Liver (tissue), 3 donors: ENCODE measurements at regions not wholly inside any gene's neighbourhood (a gene's known extent, or its start where the extent isn't known, plus 50 kb on each side); places are given as distances from the start of the nearest gene placed in this dataset.

ENCODE experiments used
- EGR1 ChIP-seq, 2 donors: IDR thresholded peaks; 2 replicates each; pipeline ENCODE4 v1.6.1; 2016 to 2018; ENCODE audit warnings: antibody characterized with exemption in 2 of 2, low read depth in 2 of 2
- FOXA1 ChIP-seq: IDR thresholded peaks from 2 replicates; pipeline ENCODE4 v1.6.1; 2016; ENCODE audit warnings: antibody characterized with exemption
- GABPA ChIP-seq, 2 donors: IDR thresholded peaks in 1 of 2; conservative IDR thresholded peaks in 1 of 2; 2 replicates each; pipeline ENCODE4 v1.6.1; 2016; ENCODE audit warnings: antibody characterized with exemption in 2 of 2, mild to moderate bottlenecking in 1 of 2, moderate library complexity in 1 of 2
- HNF4G ChIP-seq: IDR thresholded peaks from 2 replicates; pipeline ENCODE4 v1.6.1; 2016; ENCODE audit warnings: antibody characterized with exemption
- JUND ChIP-seq, 2 donors: IDR thresholded peaks; 2 replicates each; pipeline ENCODE4 v1.6.1; 2016; ENCODE audit warnings: antibody characterized with exemption in 2 of 2
- RAD21 ChIP-seq, 2 donors: IDR thresholded peaks; 2 replicates each; pipeline ENCODE4 v1.6.1; 2016; ENCODE audit warnings: antibody characterized with exemption in 2 of 2, mild to moderate bottlenecking in 2 of 2
- RXRA ChIP-seq, 2 donors: IDR thresholded peaks; 2 replicates each; pipeline ENCODE4 v1.6.1; 2017 to 2018; ENCODE audit warnings: antibody characterized with exemption in 2 of 2, mild to moderate bottlenecking in 1 of 2
- SP1 ChIP-seq: IDR thresholded peaks from 2 replicates; pipeline ENCODE4 v1.6.1; 2018; ENCODE audit warnings: antibody characterized with exemption, mild to moderate bottlenecking
- TAF1 ChIP-seq: conservative IDR thresholded peaks from 2 replicates; pipeline ENCODE4 v1.6.1; 2016; ENCODE audit warnings: antibody characterized with exemption, mild to moderate bottlenecking
- TF ChIP-seq, protein P1 (sequence below): fragments of 150-350 bp; IDR thresholded peaks from 2 replicates; pipeline ENCODE4 v1.5.1; 2017; ENCODE audit warnings: improper control_type of control experiment, low read depth, low read length; ENCODE audit not compliant: missing input control
- TF ChIP-seq, protein P2 (sequence below): IDR thresholded peaks from 2 replicates; pipeline ENCODE4 v1.6.1; 2016; ENCODE audit warnings: antibody characterized with exemption
- TF ChIP-seq, protein P3 (sequence below): IDR thresholded peaks from 2 replicates; pipeline ENCODE4 v1.6.1; 2016; ENCODE audit warnings: antibody characterized with exemption, mild to moderate bottlenecking
- TF ChIP-seq, protein P4 (sequence below): IDR thresholded peaks from 2 replicates; pipeline ENCODE4 v1.6.1; 2016; ENCODE audit warnings: antibody characterized with exemption
- donor health status: healthy.
- donor health status: healthy.

DNA sequence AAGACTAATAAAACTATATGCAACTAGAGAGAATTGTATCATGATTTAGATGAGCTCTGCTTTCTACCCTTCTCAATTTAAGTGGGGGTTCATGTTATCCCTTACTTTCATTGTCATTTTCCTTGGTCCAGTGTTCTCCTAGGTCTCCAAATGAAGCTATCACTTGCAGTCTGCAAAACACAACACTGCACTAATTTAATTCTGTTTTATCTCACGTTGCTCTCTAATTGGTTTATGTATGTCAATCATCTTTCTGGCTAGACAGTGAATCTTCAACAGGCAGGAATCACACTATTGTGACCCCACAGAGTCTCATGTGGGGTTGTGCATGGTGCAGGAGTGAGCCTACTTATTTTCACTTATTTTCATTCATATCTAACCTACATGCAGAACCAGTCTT is 348.3 kb upstream of the SYT4 start:
- TF ChIP-seq, protein P1, sequence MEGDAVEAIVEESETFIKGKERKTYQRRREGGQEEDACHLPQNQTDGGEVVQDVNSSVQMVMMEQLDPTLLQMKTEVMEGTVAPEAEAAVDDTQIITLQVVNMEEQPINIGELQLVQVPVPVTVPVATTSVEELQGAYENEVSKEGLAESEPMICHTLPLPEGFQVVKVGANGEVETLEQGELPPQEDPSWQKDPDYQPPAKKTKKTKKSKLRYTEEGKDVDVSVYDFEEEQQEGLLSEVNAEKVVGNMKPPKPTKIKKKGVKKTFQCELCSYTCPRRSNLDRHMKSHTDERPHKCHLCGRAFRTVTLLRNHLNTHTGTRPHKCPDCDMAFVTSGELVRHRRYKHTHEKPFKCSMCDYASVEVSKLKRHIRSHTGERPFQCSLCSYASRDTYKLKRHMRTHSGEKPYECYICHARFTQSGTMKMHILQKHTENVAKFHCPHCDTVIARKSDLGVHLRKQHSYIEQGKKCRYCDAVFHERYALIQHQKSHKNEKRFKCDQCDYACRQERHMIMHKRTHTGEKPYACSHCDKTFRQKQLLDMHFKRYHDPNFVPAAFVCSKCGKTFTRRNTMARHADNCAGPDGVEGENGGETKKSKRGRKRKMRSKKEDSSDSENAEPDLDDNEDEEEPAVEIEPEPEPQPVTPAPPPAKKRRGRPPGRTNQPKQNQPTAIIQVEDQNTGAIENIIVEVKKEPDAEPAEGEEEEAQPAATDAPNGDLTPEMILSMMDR, result no peak
- TF ChIP-seq TAF1 (no peak), SP1 (no peak), GABPA (IDR thresholded peaks at IDR 0.05 in 1 of 2, conservative IDR thresholded peaks at IDR 0.05 in 1 of 2) (no peak), RXRA (IDR thresholded peaks at IDR 0.05) (no peak), RAD21 (IDR thresholded peaks at IDR 0.05) (no peak), HNF4G (no peak), EGR1 (IDR thresholded peaks at IDR 0.05; ENCODE audit: low read depth in 2 of 2) (no peak), FOXA1 (no peak), JUND (IDR thresholded peaks at IDR 0.05) (no peak)
- TF ChIP-seq, protein P2, sequence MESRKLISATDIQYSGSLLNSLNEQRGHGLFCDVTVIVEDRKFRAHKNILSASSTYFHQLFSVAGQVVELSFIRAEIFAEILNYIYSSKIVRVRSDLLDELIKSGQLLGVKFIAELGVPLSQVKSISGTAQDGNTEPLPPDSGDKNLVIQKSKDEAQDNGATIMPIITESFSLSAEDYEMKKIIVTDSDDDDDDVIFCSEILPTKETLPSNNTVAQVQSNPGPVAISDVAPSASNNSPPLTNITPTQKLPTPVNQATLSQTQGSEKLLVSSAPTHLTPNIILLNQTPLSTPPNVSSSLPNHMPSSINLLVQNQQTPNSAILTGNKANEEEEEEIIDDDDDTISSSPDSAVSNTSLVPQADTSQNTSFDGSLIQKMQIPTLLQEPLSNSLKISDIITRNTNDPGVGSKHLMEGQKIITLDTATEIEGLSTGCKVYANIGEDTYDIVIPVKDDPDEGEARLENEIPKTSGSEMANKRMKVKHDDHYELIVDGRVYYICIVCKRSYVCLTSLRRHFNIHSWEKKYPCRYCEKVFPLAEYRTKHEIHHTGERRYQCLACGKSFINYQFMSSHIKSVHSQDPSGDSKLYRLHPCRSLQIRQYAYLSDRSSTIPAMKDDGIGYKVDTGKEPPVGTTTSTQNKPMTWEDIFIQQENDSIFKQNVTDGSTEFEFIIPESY, result no peak
- TF ChIP-seq, protein P3, sequence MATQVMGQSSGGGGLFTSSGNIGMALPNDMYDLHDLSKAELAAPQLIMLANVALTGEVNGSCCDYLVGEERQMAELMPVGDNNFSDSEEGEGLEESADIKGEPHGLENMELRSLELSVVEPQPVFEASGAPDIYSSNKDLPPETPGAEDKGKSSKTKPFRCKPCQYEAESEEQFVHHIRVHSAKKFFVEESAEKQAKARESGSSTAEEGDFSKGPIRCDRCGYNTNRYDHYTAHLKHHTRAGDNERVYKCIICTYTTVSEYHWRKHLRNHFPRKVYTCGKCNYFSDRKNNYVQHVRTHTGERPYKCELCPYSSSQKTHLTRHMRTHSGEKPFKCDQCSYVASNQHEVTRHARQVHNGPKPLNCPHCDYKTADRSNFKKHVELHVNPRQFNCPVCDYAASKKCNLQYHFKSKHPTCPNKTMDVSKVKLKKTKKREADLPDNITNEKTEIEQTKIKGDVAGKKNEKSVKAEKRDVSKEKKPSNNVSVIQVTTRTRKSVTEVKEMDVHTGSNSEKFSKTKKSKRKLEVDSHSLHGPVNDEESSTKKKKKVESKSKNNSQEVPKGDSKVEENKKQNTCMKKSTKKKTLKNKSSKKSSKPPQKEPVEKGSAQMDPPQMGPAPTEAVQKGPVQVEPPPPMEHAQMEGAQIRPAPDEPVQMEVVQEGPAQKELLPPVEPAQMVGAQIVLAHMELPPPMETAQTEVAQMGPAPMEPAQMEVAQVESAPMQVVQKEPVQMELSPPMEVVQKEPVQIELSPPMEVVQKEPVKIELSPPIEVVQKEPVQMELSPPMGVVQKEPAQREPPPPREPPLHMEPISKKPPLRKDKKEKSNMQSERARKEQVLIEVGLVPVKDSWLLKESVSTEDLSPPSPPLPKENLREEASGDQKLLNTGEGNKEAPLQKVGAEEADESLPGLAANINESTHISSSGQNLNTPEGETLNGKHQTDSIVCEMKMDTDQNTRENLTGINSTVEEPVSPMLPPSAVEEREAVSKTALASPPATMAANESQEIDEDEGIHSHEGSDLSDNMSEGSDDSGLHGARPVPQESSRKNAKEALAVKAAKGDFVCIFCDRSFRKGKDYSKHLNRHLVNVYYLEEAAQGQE, result no peak
- TF ChIP-seq, protein P4, sequence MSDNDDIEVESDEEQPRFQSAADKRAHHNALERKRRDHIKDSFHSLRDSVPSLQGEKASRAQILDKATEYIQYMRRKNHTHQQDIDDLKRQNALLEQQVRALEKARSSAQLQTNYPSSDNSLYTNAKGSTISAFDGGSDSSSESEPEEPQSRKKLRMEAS, result no peak
